HG03521 (cell line): ENCODE measurements at regions not wholly inside any gene's neighbourhood (a gene's known extent, or its start where the extent isn't known, plus 50 kb on each side); places are given as distances from the start of the nearest gene placed in this dataset.
"Not testable (repeated sequence)": the region's sequence is repeated elsewhere in the genome, so short reads cannot be mapped to it uniquely, and the experiment has no call there.

Experiments used
- ATAC-seq: cut with Tn5 transposase; IDR thresholded peaks from one replicate; pipeline ENCODE4 v1.9.1; 2021; ENCODE audit warnings: mild to moderate bottlenecking, moderate library complexity; ENCODE audit not compliant: unreplicated experiment

DNA sequence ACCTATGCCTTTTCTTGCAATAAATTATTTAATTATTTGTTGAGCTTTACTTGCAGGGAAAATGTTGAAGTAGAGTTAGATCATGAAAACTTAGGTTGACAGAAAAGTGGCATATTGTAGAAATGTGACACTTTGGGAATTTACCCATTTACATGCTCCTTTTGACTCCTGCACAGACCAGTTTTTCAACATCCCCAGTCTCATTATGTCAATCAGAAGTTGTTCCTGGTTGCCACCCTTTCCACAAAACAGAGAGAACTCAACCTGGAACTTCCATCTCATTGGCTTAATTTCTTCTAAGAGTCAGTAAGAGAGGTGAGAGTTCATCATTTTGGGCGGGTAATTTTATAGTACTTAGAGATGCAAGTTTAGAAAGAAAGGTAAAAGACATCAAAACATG, 284.6 kb upstream of the ANKRD50 start:
- ATAC-seq: no peak

DNA sequence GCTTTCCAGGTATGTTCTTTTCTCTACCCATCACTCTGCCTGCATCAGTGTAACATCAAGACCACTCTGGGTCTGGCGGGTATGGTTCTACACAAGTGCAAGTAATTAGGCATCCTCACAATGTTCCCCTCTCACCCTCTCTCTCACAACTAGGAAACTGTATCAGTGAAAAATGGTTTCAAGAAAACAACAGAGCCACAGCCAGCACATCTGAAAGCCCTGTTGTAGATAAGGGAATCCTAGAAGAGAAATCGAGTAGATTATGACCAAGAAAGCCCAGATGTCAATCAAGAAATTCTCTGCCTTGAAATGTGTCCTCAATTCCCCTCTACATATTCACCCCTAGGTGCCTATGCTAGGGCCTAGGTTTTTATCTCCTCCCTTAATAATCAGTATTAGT, 281.3 kb upstream of the ANKRD50 start:
- ATAC-seq: no peak

DNA sequence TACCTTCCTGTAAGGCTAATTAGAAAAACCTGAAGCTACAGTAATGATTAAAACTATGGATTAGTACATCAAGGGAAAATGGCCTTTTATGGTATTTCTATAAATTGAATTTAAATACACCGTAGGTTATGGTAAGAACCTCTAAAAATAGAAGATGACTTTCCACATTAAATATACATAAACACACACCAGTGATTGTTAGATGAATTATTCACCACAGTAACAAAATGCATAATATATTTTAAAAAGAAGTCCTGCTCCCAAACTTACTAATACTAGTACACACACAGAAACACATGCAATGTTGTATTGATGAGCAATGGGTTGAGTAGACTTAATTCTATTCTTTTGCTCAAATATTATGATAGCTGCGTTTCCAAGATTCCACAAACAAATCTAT, 277.9 kb upstream of the ANKRD50 start:
- ATAC-seq: no peak

DNA sequence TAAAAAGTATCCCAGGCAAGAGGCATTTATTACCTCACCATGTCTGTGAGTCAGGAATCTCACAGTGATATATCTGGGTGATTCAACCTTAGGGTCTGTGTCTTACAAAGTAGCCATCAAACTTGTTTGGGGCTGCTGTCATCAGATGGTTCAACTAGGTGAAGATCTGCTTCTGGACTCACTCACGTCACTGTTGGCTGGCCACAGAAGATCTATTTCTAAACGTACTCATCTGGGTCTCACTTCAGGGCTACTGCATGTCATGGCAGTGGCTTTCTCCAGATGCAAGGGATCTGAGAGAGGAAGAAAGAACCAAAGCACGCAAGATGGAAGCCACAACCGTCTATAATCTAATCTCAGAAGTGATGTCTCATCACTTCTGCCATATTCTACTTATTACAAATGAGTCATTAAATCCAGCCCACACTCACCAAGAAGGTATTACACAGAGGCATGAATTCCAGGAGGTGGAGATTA, 267.8 kb upstream of the ANKRD50 start:
- no peak for ATAC-seq

DNA sequence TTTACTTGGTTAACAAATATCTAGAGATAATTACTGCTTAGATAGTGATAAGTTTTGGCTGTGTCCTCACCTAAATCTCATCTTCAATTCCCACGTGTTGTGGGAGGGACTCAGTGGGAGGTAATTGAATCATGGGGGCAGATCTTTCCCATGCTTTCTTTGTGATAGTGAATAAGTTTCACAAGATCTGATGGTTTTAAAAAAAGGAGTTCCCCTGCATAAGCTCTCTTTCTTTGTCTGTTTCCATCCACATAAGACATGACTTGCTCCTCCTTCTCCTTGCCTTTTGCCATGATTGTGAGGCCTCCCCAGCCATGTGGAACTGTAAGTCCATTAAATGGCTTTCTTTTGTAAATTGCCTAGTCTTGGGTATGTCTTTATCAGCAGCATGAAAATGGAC, 266.0 kb upstream of the ANKRD50 start:
- not testable (repeated sequence) for ATAC-seq

DNA sequence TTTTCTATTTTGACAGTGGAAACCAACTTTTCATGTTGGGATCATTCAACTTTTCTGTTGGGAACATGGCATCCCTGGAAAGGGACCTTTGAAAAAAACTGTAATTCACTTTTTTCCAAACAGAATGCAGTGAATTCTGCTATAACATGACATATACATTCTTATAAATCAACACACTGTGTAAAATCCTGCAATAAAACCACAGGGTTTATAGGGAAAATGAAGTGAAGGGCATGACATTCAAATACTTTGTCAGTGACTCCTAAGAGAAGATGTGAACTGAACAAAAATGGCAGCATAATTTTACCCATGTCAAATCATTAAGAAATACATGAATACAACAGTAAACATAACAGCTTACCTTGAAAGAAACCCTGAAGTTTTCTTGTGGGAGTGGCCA, 264.5 kb upstream of the ANKRD50 start:
- ATAC-seq: no peak

DNA sequence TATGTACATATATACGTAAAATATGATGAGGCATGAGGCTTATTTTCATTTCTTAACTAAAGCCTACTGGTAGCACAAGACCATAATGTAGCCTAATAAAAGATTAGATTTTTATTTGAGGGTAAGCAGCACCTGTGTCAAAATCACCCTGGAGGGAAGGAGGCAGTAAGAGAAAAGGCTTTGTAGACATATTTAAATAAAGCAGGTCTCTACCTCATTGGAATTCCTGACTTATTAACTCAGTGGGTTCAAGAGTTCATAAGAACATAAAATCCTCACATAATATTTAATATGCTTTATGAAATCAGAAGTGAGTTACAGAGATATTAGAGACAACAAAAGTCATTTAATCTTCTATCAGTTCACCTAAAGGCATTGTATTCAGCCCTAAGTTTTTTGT, 261.6 kb upstream of the ANKRD50 start:
- no peak for ATAC-seq

DNA sequence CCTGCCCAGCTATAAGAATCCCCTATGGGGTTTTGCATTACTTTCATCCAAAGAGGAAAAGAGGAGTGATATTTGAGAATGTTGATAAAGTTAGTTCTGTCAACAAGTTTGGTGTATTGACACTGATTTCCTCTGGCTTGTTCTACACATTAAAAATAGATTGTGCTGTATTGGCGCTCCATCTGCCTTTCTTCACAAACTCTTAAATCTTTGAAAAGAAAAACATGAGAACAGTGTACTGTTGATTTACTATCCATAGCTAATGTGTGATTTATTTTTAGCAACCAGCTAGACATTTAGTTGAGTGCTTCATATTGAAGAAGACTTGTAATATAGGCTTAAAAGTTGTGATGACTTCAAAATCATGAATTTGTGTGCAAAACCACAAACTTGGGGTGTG, 261.2 kb upstream of the ANKRD50 start:
- ATAC-seq: no peak

DNA sequence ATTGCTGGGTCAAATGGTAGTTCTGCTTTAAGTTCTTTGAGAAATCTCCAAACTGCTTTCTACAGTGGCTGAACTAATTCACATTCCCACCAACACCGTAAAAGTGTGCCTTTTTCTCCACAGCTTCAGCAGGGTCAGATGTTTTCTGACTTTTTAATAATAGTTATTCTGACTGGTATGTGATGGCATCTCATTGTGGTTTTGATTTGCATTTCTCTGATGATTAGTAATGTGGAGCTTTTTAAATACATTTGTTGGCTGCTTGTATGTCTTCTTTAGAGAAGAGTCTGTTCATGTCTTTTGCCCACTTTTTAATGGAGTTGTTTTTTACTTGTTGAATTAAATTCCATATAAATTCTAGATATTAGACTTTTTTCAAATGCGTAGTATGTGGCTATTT, 257.5 kb upstream of the ANKRD50 start:
- ATAC-seq: no peak

DNA sequence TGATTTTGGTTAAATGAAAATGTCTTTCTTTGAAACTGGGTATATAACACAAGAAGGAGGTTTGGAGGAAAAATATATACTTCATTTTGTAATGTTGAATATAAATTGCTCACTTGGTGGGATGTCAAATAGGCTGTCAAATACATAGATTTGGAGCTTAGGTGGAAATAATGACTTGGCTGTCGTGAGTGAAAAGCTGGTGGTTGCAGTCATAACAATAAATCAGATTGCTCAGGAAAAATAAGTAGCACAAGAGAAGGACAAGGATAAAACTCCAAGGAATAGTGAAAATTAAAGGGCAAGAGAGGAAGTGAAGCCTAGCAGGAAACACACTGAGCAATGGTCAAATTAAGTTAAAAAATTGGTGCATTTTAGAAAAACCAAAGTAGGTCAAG, 253.0 kb upstream of the ANKRD50 start:
- ATAC-seq: no peak

DNA sequence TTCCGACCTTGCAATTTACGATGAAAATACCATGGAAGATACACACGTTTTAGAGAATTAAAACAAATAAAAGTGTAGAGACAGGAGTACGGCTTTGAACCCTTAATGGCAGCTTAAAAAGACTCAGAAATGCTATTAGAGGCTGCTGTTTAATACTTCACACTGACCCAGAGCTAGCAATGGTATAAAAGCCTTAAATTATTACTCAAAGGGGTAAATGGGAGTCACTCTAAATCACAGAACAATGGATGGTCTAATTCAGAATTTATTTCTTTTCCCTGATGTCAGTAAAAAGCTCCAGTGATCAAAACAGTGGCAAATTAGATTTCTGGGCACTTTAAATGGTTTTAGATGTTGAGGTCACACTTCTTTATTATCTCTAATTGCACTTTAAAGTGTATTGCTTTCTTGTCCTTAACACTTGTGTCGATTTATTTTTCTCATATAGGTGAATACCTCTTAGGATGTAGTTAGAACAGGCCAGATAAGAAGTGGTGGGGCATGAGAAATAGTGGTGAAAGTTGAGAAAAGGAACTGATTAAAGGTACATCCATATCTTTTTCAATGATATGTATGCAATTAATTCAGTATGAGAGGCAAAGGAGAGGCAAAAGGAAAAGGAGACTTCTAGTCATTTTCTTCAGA, 252.4 kb upstream of the ANKRD50 start:
- no peak for ATAC-seq

DNA sequence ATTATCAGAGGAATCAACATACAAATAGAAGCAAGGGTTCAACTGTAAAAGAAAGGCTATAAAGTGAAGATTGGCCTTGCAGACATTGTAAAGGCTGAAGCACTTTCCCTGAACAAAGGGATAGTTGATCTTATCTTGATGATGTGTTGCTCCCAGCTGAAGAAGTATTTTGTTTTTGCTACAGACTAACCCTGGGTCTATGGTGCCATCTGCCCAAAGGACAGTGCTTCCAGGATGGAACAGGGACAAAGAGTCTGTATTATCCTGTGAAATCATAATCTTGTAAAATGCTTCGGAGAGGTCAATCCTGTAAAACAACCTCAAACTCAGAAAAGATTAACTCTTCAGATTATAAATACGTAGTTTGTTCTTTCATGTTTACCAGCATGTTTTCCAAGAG, 251.7 kb upstream of the ANKRD50 start:
- ATAC-seq: no peak

DNA sequence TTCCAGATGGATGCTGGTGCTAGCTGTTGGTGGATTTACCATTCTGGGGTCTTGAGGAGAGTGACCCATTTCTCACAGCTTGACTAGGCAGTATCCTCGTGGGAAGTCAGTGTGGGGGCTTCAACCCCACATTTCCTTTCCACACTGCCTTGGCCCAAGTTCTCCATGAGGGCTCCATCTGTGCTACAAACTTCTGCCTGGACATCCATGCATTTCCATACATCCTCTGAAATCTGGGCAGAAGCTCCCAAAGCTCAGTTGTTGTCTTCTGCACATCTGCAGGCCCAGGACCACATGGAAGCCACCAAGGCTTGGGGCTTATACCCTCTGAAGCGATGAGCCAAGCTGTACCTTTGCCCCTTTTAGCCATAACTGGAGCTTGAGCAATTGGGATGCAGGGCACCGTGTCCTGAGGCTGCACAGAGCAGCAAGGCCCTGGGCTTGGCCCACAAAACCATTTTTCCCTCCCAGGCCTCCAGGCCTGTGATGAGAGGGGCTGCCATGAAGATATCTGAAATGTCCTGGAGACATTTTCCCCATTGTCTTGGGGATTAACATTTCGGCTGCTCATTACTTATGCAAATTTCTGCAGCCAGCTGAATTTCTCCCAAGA, 248.7 kb upstream of the ANKRD50 start:
- no peak for ATAC-seq

DNA sequence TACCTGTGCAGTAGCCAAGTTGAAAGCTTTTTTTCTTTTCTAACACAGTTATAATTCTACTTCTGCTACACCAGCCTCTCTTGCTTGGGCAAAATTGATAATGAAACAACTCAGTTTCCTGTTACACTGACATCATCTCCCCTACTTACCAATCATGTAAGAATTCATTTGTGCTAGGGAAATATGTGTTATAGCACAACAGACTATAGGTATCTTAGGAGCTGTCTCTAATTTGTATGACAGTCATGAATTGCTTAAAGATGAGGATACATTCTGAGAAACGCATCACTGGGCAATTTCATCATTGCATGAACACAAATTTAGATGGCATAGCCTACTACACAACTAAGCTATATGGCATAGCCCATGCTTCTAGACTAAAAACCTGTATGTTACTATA, 246.3 kb upstream of the ANKRD50 start:
- ATAC-seq: no peak

DNA sequence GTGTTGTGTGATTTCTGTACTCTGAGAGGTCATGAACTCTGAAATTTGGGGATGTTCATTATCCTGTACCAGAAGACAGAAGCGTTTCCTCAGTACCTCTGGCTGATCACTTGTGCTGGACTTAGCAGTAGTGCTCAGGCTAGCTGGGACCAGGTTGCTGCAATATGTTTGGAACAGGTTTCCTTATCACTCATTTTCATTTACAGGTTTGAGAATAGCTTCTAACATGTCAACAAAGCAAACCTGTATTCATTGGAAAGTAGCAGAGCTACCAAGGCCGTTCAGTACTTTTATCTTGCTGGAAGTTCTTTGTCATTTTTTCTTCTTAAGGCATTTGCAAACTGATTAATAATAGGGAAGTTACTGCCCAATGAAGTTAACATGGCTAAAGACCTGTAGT, 242.9 kb upstream of the ANKRD50 start:
- no peak for ATAC-seq

DNA sequence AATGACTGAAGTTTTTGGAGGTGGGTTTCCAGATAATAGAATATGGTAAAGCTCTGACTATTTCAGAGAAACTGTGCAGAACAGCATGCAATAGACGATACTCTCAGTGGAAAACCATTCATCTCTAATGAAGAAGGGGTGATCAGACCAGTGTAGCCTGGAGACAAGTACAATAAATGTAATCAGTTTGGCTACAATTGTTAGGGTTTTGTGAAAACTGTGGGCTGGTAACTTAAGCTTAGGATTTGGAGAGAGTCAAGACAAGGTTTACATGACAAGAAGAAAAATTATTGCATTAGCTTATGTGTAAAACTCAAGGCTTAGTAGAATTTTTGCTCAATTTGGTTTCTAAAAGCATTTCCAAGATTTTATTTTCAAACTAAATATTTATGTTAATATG, 241.5 kb upstream of the ANKRD50 start:
- ATAC-seq: no peak

DNA sequence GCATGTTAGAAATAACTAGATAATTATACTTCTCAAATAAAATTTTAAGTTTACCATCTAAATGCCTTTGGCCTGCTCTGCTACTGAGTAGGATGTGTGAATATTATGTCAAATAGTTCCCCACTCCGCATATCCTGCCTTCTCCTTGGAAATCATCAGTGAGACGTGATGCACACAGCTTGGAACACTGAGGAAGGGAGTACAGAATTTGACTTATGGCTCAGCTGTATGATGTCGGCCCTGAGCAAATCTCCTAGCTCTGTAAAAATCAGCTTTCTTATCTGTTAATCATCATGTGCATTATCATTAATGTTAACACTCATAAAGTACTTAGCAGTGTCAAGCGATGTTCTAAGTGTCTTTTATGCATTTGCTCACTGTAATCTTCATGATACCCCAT, 241.0 kb upstream of the ANKRD50 start:
- no peak for ATAC-seq

DNA sequence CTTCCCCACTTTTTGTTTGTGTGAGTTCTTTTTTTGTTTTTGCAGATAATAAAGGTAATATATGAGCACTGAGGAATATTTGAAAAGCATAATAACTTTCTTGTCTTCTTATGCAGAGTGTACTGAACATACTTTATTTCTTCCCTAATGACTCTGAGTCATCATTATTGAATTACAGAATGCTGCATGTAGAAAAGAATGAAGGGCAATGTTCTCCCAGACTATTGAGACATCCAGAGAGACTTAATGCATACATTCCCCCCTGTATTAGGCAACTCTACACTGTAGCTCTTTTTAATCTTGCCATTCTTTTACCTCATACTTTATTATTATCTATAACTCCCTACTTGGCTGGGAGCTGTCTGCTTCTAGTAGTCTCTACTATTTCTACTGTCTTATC, 240.5 kb upstream of the ANKRD50 start:
- ATAC-seq: no peak

DNA sequence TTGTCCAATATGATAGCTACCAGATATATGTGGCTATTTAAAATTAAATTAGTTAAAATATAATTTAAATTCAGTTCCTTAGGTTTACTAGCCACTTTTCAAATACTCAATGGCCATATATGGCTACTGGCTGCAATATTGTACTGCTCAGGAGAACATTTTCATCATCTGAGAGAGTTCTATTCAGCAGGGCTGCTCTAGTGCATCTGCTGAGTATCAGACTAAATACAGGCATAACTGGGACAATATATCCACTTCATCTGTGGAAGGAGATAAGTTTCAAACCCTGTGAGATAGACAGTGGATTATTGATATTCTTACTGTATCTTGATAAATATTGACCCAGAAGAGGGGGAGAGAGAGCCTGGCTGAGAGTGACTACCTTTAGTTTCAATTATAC, 240.1 kb upstream of the ANKRD50 start:
- no peak for ATAC-seq

DNA sequence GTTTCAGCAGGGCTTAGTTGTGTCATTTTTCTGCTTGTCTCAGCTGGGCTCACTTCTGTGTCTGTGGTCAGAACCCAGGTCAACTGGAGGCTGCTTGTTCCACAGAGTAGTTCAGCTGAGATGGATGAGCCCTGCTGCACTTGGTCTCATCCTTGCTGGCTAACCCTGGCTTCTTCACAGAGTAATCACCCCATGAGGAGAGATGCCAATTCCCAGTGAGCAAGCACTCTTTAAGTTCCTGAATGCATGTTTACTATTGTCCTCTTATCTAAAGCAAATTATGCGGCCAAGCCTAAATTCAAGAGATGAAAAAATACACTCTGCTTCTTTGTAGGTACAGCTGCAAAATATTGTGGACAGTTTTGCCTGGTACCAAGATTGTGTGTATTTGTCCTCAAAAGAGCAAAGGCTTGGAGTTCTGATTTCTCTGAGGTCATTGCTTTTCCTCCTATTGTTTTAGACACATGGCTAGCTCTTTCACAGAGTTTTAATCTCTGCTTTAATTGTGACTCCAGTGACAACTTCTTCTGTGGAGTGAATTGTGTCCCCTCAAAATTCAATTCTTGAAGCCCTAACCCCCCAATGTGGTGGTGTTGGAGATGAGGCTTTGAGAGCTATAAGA, 236.6 kb upstream of the ANKRD50 start:
- ATAC-seq: no peak

DNA sequence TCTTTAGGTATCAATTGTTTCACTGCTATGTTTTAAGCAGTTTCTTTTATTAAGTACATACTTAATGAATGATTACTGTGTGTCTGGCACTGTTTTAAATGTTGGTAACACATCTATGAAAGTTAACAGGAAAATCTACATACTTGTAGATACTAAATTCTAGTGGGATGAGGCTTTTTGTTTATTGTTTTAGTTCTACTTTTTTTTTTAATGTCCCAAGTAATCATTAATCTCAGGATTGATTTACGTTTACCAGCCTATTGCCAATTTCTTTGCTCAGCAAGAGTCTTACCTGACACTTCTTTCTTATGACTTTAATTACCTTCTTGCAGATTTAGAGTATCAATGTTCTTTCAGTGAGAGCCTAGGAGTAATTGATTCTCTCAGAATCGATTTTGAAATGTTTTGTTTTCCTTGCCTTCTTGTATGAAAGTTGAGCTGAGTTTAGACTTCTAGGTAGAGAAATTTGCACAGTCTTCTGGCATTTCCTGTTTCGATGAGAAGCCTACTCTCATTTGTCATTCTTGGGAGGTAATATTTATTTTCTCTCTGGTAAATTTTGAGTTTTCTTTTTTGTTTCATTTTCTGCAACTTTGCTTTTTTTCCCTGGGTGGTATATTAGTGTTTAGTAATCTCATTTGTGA, 235.2 kb upstream of the ANKRD50 start:
- no peak for ATAC-seq

DNA sequence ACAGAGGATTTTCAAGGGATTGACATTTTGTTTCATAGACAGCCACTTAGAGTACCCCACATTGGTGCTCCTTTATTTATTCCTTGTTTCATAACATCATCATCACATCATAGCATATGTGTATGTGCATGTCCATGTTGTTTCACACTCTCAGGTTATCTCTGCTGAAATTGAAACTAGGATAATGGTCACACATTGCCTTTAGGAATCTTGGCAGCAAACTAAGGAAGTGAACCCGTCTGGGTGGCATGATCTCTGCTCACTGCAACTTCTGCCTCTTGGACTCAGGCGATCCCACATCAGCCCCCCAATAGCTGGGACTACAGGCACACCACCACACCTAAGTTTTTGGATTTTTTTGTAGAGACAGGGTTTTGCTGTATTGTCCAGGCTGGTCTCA, 234.2 kb upstream of the ANKRD50 start:
- no peak for ATAC-seq
